Testis (tissue), 2 donors: ENCODE measurements at regions not wholly inside any gene's neighbourhood (a gene's known extent, or its start where the extent isn't known, plus 50 kb on each side); places are given as distances from the start of the nearest gene placed in this dataset.

Experiments
- DNase-seq: peaks from one replicate; pipeline ENCODE4 v3.0.0-alpha.2; 2019
- H3K27ac ChIP-seq, 2 donors: fragments of 200-600 bp; sonication (generic); one replicate each; pipeline ENCODE4 v1.5.1; 2019
- H3K27me3 ChIP-seq: fragments of 200-600 bp; sonication (generic); one replicate; pipeline ENCODE4 v1.5.1; 2019
- H3K36me3 ChIP-seq: fragments of 200-600 bp; sonication (generic); one replicate; pipeline ENCODE4 v1.5.1; 2017; ENCODE audit warnings: low read depth; ENCODE audit errors: missing control alignments
- H3K4me1 ChIP-seq: fragments of 200-600 bp; sonication (generic); one replicate; pipeline ENCODE4 v1.5.1; 2019
- H3K4me3 ChIP-seq, 2 donors: fragments of 200-600 bp; sonication (generic); one replicate each; pipeline ENCODE4 v1.5.1; 2017 to 2019
- H3K9me3 ChIP-seq: fragments of 200-600 bp; sonication (generic); one replicate; pipeline ENCODE4 v1.5.1; 2017
- CTCF ChIP-seq, 3 experiments: fragments of 450-650 bp in 2 of 3; fragments of 200-600 bp in 1 of 3; sonication (generic) in 1 of 3; IDR thresholded peaks; one replicate each; pipeline ENCODE4 v1.5.1; 2016 to 2019; ENCODE audit warnings: antibody characterized with exemption in 3 of 3, mild to moderate bottlenecking in 2 of 3, moderate library complexity in 1 of 3
- POLR2A ChIP-seq: fragments of 450-650 bp; IDR thresholded peaks from one replicate; pipeline ENCODE4 v1.6.1; 2017; ENCODE audit warnings: antibody characterized with exemption, mild to moderate bottlenecking, moderate library complexity
- WGBS, 2 donors: methylation state at CpG; one replicate each; pipeline ENCODE4 v1.1.5; 2018; 5-methylcytosine and 5-hydroxymethylcytosine counted together
- intact Hi-C: fragments of 100-400 bp; cut with DNase I; formaldehyde crosslinking; loops from one replicate; pipeline ENCODE4 v1.15.1; 2023; ENCODE audit warnings: low total_unique reads

- Histone ChIP-seq H3K4me3 (no peak overlapping the region), H3K27me3 (no peaks in the 10 kb centered on the region), H3K4me1 (no peaks in the 10 kb centered on the region), H3K27ac (no peak overlapping the region), H3K9me3 (no peaks in the 10 kb centered on the region), H3K36me3 (no peaks in the 10 kb centered on the region)
- intact Hi-C loops, result no loop called here
- WGBS, 2 donors, result 69 to 75% methylated on average over 8 of the region's 8 CpGs
- TF ChIP-seq POLR2A, result no peak
- TF ChIP-seq CTCF (IDR thresholded peaks at IDR 0.05), result no peak
- DNase-seq, result no peak
These were observed 744.6 kb upstream of the POU3F3 start for GRCh38 chr2:104109356-104109755.

- H3K9me3 ChIP-seq, result no peaks in the 10 kb centered on the region
- H3K27me3 ChIP-seq, result no peaks in the 10 kb centered on the region
- no peak overlapping the region for H3K4me3 ChIP-seq
- H3K36me3 ChIP-seq, result no peaks in the 10 kb centered on the region
- TF ChIP-seq POLR2A (no peak), CTCF (IDR thresholded peaks at IDR 0.05) (no peak)
- DNase-seq, result no peak
- WGBS, 2 donors, result 66 to 68% methylated on average over 2 of the region's 2 CpGs
- intact Hi-C loops, result no loop called here
- H3K4me1 ChIP-seq, result no peaks in the 10 kb centered on the region
- H3K27ac ChIP-seq, result no peak overlapping the region
These were observed 735.0 kb upstream of the POU3F3 start for GRCh38 chr2:104118889-104119288.

- no peak for DNase-seq
- 82 to 85% methylated on average over 4 of the region's 4 CpGs for WGBS, 2 donors
- H3K27me3 ChIP-seq, result no peaks in the 10 kb centered on the region
- TF ChIP-seq CTCF (IDR thresholded peaks at IDR 0.05) (no peak), POLR2A (no peak)
- H3K4me1 ChIP-seq, result no peaks in the 10 kb centered on the region
- H3K36me3 ChIP-seq, result no peaks in the 10 kb centered on the region
- no peak overlapping the region for H3K27ac ChIP-seq
- no peaks in the 10 kb centered on the region for H3K9me3 ChIP-seq
- H3K4me3 ChIP-seq, result no peak overlapping the region
- intact Hi-C loops, result no loop called here
These were observed 733.7 kb upstream of the POU3F3 start for GRCh38 chr2:104120171-104120570.

GRCh38 chr2:104125096-104125495 lies 728.8 kb upstream of the POU3F3 start:
- DNase-seq, result no peak
- H3K9me3 ChIP-seq, result no peaks in the 10 kb centered on the region
- no peak overlapping the region for H3K4me3 ChIP-seq
- H3K27me3 ChIP-seq, result no peaks in the 10 kb centered on the region
- TF ChIP-seq CTCF (IDR thresholded peaks at IDR 0.05) (no peak), POLR2A (no peak)
- intact Hi-C loops, result no loop called here
- H3K36me3 ChIP-seq, result no peaks in the 10 kb centered on the region
- H3K4me1 ChIP-seq, result no peaks in the 10 kb centered on the region
- no peak overlapping the region for H3K27ac ChIP-seq
- WGBS, 2 donors, result 82 to 86% methylated on average over 2 of the region's 2 CpGs

GRCh38 chr2:104127049-104127770 lies 726.7 kb upstream of the POU3F3 start:
- no peaks in the 10 kb centered on the region for H3K4me1 ChIP-seq
- no peaks in the 10 kb centered on the region for H3K36me3 ChIP-seq
- intact Hi-C loops, result no loop called here
- no peak overlapping the region for H3K4me3 ChIP-seq
- no peak for TF ChIP-seq POLR2A
- no peak for TF ChIP-seq CTCF (IDR thresholded peaks at IDR 0.05)
- H3K9me3 ChIP-seq, result no peaks in the 10 kb centered on the region
- DNase-seq, result no peak
- H3K27me3 ChIP-seq, result no peaks in the 10 kb centered on the region
- no peak overlapping the region for H3K27ac ChIP-seq
